ENCODE measurements at regions not wholly inside any gene's neighbourhood (a gene's known extent, or its start where the extent isn't known, plus 50 kb on each side); places are given as distances from the start of the nearest gene placed in this dataset.

DNA sequence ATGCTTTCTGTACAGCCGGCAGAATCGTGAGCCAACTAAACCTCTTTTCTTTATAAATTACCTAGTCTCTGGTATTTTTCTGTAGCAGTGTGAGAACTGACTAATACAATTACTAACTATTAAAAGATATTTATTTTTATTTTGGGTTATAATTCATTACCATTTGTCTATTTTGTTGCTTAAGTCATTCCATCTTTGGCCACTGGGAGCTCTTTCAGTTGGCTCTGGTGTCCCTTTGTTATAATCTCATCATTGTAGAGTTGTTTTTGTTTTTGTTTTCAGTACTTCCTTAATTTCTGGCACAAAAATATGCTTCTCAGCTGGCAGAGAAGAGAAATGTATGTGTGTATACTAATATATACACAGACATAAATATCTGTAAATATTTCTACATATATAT is 807.9 kb upstream of the MBL2 start:
- H3K36me3 ChIP-seq: no peaks in the 10 kb centered on the region
- H3K4me3 ChIP-seq: no peak overlapping the region
- H3K27me3 ChIP-seq (replicated peaks in 1 of 7): no peaks in the 10 kb centered on the region
- DNase-seq: no peak
- H3K9me3 ChIP-seq: peaks cover 0 to 3% (median 0%) of the 10 kb centered on the region in 8 donors
- 72 to 90% (median 86%) methylated on average over 2 of the region's 2 CpGs for WGBS, 5 donors
- intact Hi-C loops (cut with DNase I; ENCODE audit: low total_unique reads): no loop called here
- H3K4me1 ChIP-seq: no peaks in the 10 kb centered on the region
- TF ChIP-seq, protein P1, sequence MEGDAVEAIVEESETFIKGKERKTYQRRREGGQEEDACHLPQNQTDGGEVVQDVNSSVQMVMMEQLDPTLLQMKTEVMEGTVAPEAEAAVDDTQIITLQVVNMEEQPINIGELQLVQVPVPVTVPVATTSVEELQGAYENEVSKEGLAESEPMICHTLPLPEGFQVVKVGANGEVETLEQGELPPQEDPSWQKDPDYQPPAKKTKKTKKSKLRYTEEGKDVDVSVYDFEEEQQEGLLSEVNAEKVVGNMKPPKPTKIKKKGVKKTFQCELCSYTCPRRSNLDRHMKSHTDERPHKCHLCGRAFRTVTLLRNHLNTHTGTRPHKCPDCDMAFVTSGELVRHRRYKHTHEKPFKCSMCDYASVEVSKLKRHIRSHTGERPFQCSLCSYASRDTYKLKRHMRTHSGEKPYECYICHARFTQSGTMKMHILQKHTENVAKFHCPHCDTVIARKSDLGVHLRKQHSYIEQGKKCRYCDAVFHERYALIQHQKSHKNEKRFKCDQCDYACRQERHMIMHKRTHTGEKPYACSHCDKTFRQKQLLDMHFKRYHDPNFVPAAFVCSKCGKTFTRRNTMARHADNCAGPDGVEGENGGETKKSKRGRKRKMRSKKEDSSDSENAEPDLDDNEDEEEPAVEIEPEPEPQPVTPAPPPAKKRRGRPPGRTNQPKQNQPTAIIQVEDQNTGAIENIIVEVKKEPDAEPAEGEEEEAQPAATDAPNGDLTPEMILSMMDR (IDR thresholded peaks at IDR 0.05 in 8 of 11, conservative IDR thresholded peaks at IDR 0.05 in 3 of 11): no peak
- no peak for TF ChIP-seq POLR2A (IDR thresholded peaks at IDR 0.05)
- TF ChIP-seq POLR2AphosphoS5 (IDR thresholded peaks at IDR 0.05): no peak
- no peak overlapping the region for H3K27ac ChIP-seq

DNA sequence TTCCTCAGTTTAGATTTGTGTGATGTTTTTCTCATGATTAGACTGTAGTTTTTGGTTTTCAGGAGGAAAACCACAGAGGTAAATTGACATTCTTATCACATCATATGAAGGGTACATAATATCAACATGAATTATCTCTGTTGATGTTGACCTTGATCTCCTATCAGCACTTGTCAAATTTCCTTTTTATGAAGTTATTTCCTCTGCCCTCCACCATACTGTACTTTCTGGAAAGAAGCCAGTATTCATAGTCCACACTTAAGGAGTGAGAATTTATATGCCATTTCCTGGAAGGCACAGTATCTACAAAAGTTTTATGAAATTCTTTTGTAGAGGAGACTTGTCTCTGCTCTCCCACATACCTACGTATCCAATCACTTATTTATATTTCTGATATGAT is 807.2 kb upstream of the MBL2 start:
- Histone ChIP-seq H3K36me3 (no peaks in the 10 kb centered on the region), H3K27me3 (replicated peaks in 1 of 7) (no peaks in the 10 kb centered on the region), H3K9me3 (peaks cover 0 to 9% (median 0%) of the 10 kb centered on the region in 8 donors), H3K4me3 (no peak overlapping the region), H3K27ac (no peak overlapping the region), H3K4me1 (no peaks in the 10 kb centered on the region)
- TF ChIP-seq POLR2AphosphoS5 (IDR thresholded peaks at IDR 0.05) (no peak), POLR2A (IDR thresholded peaks at IDR 0.05) (no peak)
- TF ChIP-seq, protein P1 (IDR thresholded peaks at IDR 0.05 in 8 of 11, conservative IDR thresholded peaks at IDR 0.05 in 3 of 11): no peak
- intact Hi-C loops (cut with DNase I; ENCODE audit: low total_unique reads): no loop called here
- 15 to 35% (median 25%) methylated on average over 1 of the region's 1 CpG for WGBS, 5 donors
- no peak for DNase-seq

DNA sequence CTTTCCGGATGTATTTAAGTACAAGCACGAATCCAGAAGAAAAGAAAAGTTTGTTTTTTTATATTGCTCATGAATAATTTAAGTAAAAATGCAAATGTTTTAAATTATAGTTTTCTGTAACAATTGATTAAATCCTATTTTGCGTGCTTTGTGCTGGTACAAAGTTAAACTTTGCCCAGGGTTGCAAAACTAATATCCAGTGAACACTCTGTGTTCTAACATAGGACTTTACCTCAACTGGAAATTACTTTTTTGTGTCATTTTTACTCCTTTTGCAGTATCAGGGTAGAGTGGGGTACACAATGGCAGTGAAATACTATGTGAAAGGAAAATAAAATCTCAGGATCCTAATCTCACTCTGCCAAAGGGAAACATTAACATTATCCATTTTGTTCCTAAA is 801.4 kb upstream of the MBL2 start:
- no peak for DNase-seq
- Histone ChIP-seq H3K9me3 (peaks cover 0 to 10% (median 0%) of the 10 kb centered on the region in 8 donors), H3K27ac (no peak overlapping the region), H3K36me3 (no peaks in the 10 kb centered on the region), H3K27me3 (replicated peaks in 1 of 7) (no peaks in the 10 kb centered on the region), H3K4me3 (no peak overlapping the region), H3K4me1 (no peaks in the 10 kb centered on the region)
- intact Hi-C loops (cut with DNase I; ENCODE audit: low total_unique reads): no loop called here
- WGBS, 5 donors: 54 to 93% (median 75%) methylated on average over 3 of the region's 3 CpGs
- TF ChIP-seq POLR2AphosphoS5 (IDR thresholded peaks at IDR 0.05): no peak

DNA sequence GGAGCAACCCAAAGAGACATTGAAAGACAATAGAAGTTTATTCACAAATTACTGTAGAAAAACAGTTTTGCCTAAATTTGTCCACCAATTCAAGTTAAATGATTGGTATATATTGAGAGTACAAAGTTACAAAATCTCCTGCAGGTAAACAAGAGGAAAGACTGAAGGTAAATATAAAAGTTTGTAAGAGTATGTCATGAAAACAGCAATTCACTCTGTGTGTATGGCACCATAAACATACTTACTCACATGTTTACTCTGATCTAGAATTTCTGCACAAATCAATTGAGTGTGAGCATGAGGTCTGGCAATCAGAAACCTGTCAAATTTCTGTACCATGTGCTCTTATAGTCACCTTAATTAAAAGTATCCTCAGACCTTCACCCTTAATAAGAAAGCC is 800.9 kb upstream of the MBL2 start:
- H3K9me3 ChIP-seq: peaks cover 0 to 10% (median 0%) of the 10 kb centered on the region in 8 donors
- TF ChIP-seq POLR2AphosphoS5 (IDR thresholded peaks at IDR 0.05) (no peak), POLR2A (IDR thresholded peaks at IDR 0.05) (no peak)
- TF ChIP-seq, protein P1 (IDR thresholded peaks at IDR 0.05 in 8 of 11, conservative IDR thresholded peaks at IDR 0.05 in 3 of 11): no peak
- intact Hi-C loops (cut with DNase I; ENCODE audit: low total_unique reads): no loop called here
- H3K27me3 ChIP-seq (replicated peaks in 1 of 7): no peaks in the 10 kb centered on the region
- no peak overlapping the region for H3K4me3 ChIP-seq
- H3K27ac ChIP-seq: no peak overlapping the region
- no peaks in the 10 kb centered on the region for H3K36me3 ChIP-seq
- DNase-seq: no peak
- no peaks in the 10 kb centered on the region for H3K4me1 ChIP-seq

DNA sequence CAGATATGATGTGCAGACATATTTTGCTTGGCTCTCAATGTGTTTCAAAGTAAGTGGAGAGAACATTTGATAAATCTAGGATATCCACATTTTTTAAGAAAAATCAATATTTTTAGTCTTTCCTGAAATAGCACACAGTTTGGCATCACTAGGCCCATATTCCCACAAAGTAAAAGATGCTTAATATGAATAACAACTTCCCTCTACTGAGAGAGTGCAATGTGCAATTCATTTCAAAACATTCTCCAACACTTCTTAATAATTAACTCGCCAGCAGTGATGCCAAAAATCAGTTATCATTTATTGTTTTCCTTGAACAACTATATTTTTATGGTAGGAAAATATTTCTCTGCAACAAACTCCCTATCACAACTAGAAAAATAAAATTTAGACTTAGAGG is 800.2 kb upstream of the MBL2 start:
- H3K27ac ChIP-seq: no peak overlapping the region
- no peaks in the 10 kb centered on the region for H3K4me1 ChIP-seq
- WGBS, 5 donors: 63 to 81% (median 75%) methylated on average over 1 of the region's 1 CpG
- no peaks in the 10 kb centered on the region for H3K27me3 ChIP-seq (replicated peaks in 1 of 7)
- H3K36me3 ChIP-seq: no peaks in the 10 kb centered on the region
- intact Hi-C loops (cut with DNase I; ENCODE audit: low total_unique reads): no loop called here
- no peak overlapping the region for H3K4me3 ChIP-seq
- no peak for DNase-seq
- TF ChIP-seq POLR2AphosphoS5 (IDR thresholded peaks at IDR 0.05): no peak
- TF ChIP-seq, protein P1 (IDR thresholded peaks at IDR 0.05 in 8 of 11, conservative IDR thresholded peaks at IDR 0.05 in 3 of 11): no peak
- no peak for TF ChIP-seq POLR2A (IDR thresholded peaks at IDR 0.05)
- H3K9me3 ChIP-seq: peaks cover 0 to 10% (median 0%) of the 10 kb centered on the region in 8 donors
